Duodenal mucosa (tissue), 2 donors: ENCODE measurements at regions not wholly inside any gene's neighbourhood (a gene's known extent, or its start where the extent isn't known, plus 50 kb on each side); places are given as distances from the start of the nearest gene placed in this dataset.

ENCODE experiments used
- H3K27ac ChIP-seq: one replicate; pipeline ENCODE4 v1.7.0; 2013; ENCODE audit warnings: low read depth, low read length
- H3K27me3 ChIP-seq, 2 donors: one replicate each; pipeline ENCODE4 v1.7.0; 2013; ENCODE audit warnings: low read length in 2 of 2, control low read depth in 1 of 2; ENCODE audit not compliant: insufficient read depth in 2 of 2, control insufficient read depth in 1 of 2
- H3K36me3 ChIP-seq, 2 donors: one replicate each; pipeline ENCODE4 v1.7.0; 2013; ENCODE audit warnings: low read length in 2 of 2, control low read depth in 1 of 2; ENCODE audit not compliant: insufficient read depth in 2 of 2, control insufficient read depth in 1 of 2
- H3K4me1 ChIP-seq, 2 donors: one replicate each; pipeline ENCODE4 v1.7.0; 2013; ENCODE audit warnings: low read length in 2 of 2, control low read depth in 1 of 2; ENCODE audit not compliant: insufficient read depth in 2 of 2, control insufficient read depth in 1 of 2
- H3K4me3 ChIP-seq, 2 donors: one replicate each; pipeline ENCODE4 v1.7.0; 2013; ENCODE audit warnings: low read length in 2 of 2, low read depth in 1 of 2
- H3K9ac ChIP-seq, 2 donors: one replicate each; pipeline ENCODE4 v1.7.0; 2013; ENCODE audit warnings: low read length in 2 of 2, low read depth in 1 of 2
- H3K9me3 ChIP-seq, 2 donors: one replicate each; pipeline ENCODE4 v1.7.0; 2013; ENCODE audit warnings: low read length in 2 of 2, control low read depth in 1 of 2; ENCODE audit not compliant: control insufficient read depth in 1 of 2

GRCh38 chr6:23175391-23175790, 606.0 kb downstream of the HDGFL1 start:
- Histone ChIP-seq H3K9me3 (no peaks in the 10 kb centered on the region), H3K27ac (no peak overlapping the region), H3K9ac (no peak overlapping the region), H3K4me3 (no peak overlapping the region), H3K27me3 (no peaks in the 10 kb centered on the region), H3K36me3 (no peaks in the 10 kb centered on the region), H3K4me1 (no peaks in the 10 kb centered on the region)

- no peak overlapping the region for H3K9ac ChIP-seq
- H3K4me3 ChIP-seq = no peak overlapping the region
- H3K27me3 ChIP-seq = no peaks in the 10 kb centered on the region
- H3K27ac ChIP-seq = no peak overlapping the region
- no peaks in the 10 kb centered on the region for H3K36me3 ChIP-seq
- no peaks in the 10 kb centered on the region for H3K4me1 ChIP-seq
- no peaks in the 10 kb centered on the region for H3K9me3 ChIP-seq
Measured at GRCh38 chr6:23176471-23176870, 607.1 kb downstream of the HDGFL1 start.

GRCh38 chr6:23176883-23177282, 607.5 kb downstream of the HDGFL1 start:
- no peak overlapping the region for H3K9ac ChIP-seq
- no peaks in the 10 kb centered on the region for H3K4me1 ChIP-seq
- H3K36me3 ChIP-seq = no peaks in the 10 kb centered on the region
- no peak overlapping the region for H3K4me3 ChIP-seq
- H3K9me3 ChIP-seq = no peaks in the 10 kb centered on the region
- no peaks in the 10 kb centered on the region for H3K27me3 ChIP-seq
- no peak overlapping the region for H3K27ac ChIP-seq

DNA sequence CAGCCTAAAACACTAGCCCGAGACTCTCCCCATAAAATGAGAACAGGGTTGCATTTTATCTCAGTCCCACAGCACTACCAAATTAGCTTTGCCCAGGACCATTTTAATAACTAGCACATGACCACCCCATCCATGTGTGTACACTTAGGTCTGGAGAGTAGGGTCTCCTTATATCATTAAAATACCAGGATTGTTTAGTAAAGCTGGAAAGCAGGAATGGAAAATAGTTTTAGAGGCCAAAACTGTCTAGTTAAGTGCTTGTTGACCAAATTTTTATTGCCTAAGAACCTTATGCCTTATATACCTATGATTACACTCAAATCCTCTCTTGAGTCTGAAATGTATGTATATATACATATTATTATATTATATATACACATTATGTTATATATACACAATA, 608.4 kb downstream of the HDGFL1 start:
- H3K4me1 ChIP-seq = no peaks in the 10 kb centered on the region
- H3K4me3 ChIP-seq = no peak overlapping the region
- no peak overlapping the region for H3K27ac ChIP-seq
- no peak overlapping the region for H3K9ac ChIP-seq
- no peaks in the 10 kb centered on the region for H3K36me3 ChIP-seq
- no peaks in the 10 kb centered on the region for H3K27me3 ChIP-seq
- H3K9me3 ChIP-seq = no peaks in the 10 kb centered on the region

- no peaks in the 10 kb centered on the region for H3K27me3 ChIP-seq
- H3K27ac ChIP-seq = no peak overlapping the region
- H3K4me3 ChIP-seq = no peak overlapping the region
- no peaks in the 10 kb centered on the region for H3K4me1 ChIP-seq
- H3K9me3 ChIP-seq = no peaks in the 10 kb centered on the region
- no peaks in the 10 kb centered on the region for H3K36me3 ChIP-seq
- no peak overlapping the region for H3K9ac ChIP-seq
Measured at GRCh38 chr6:23179994-23180393, 610.6 kb downstream of the HDGFL1 start.

- H3K36me3 ChIP-seq = no peaks in the 10 kb centered on the region
- no peaks in the 10 kb centered on the region for H3K27me3 ChIP-seq
- H3K9ac ChIP-seq = no peak overlapping the region
- no peak overlapping the region for H3K4me3 ChIP-seq
- no peaks in the 10 kb centered on the region for H3K9me3 ChIP-seq
- H3K4me1 ChIP-seq = no peaks in the 10 kb centered on the region
- no peak overlapping the region for H3K27ac ChIP-seq
Measured at GRCh38 chr6:23180504-23181293, 611.3 kb downstream of the HDGFL1 start.

DNA sequence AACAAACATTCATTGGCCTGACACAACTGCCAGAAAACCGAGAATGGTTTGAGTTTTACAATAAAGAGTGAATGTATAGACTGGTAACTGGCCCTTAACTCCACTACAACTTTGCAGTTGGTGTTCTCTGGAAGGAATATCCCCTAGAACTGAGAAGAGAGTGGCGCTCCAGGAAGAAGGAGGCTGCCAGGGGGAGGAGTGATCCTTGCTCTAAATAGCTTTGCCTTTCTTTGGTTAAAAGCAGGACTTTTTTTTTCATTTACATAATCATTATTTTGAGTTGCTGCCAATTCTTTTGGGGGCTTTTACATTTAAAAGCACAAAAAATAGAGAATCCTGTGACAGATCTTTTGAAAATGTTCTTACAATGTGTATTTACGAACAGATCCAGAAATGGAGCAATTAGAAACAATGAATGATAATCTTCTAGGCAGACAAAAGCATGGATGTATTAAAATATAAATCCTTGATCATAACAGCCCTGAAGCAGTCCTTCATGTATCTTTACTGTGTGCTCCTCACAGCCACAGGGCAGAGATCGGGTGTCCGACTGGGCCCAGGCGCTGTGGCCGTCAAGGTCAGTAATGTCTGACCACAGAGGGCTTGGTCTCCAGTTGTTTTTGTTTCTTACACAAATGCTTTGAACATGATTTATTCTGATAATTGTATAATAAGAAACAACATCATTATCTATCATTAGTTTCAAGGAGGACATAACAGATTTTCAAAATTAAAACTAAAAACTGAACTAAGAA, 612.2 kb downstream of the HDGFL1 start:
- Histone ChIP-seq H3K4me3 (no peak overlapping the region), H3K27ac (no peak overlapping the region), H3K9me3 (no peaks in the 10 kb centered on the region), H3K36me3 (no peaks in the 10 kb centered on the region), H3K27me3 (no peaks in the 10 kb centered on the region), H3K4me1 (no peaks in the 10 kb centered on the region), H3K9ac (no peak overlapping the region)

GRCh38 chr6:23183846-23184245, 614.5 kb downstream of the HDGFL1 start:
- no peak overlapping the region for H3K4me3 ChIP-seq
- H3K9ac ChIP-seq = no peak overlapping the region
- no peak overlapping the region for H3K27ac ChIP-seq
- no peaks in the 10 kb centered on the region for H3K9me3 ChIP-seq
- H3K4me1 ChIP-seq = no peaks in the 10 kb centered on the region
- no peaks in the 10 kb centered on the region for H3K36me3 ChIP-seq
- H3K27me3 ChIP-seq = no peaks in the 10 kb centered on the region

- Histone ChIP-seq H3K27ac (no peak overlapping the region), H3K4me3 (no peak overlapping the region), H3K9ac (no peak overlapping the region), H3K27me3 (no peaks in the 10 kb centered on the region), H3K4me1 (no peaks in the 10 kb centered on the region), H3K9me3 (no peaks in the 10 kb centered on the region), H3K36me3 (no peaks in the 10 kb centered on the region)
Measured at GRCh38 chr6:23184351-23184750, 615.0 kb downstream of the HDGFL1 start.

- no peaks in the 10 kb centered on the region for H3K4me1 ChIP-seq
- peaks cover 0 to 2% of the 10 kb centered on the region in 2 donors for H3K9me3 ChIP-seq
Measured at GRCh38 chr6:23195487-23195886, 626.1 kb downstream of the HDGFL1 start.

More at GRCh38 chr6:23195487-23195886, 626.1 kb downstream of the HDGFL1 start:
- no peak overlapping the region for H3K27ac ChIP-seq
- no peak overlapping the region for H3K4me3 ChIP-seq
- no peak overlapping the region for H3K9ac ChIP-seq
- no peaks in the 10 kb centered on the region for H3K27me3 ChIP-seq
- no peaks in the 10 kb centered on the region for H3K36me3 ChIP-seq
